Activated CD4-positive, alpha-beta T cell treated with anti-CD3 and anti-CD28 coated beads, Interleukin-2, amount 10 ng/mL, durations not matched to agents 7 days and 5 days (primary cell): ENCODE measurements at regions not wholly inside any gene's neighbourhood (a gene's known extent, or its start where the extent isn't known, plus 50 kb on each side); places are given as distances from the start of the nearest gene placed in this dataset.

Experiments
- CTCF ChIA-PET: fragments of 350-600 bp; sonication (Branson Sonifier 250); formaldehyde crosslinking; loops from one replicate; lab custom pipeline; 2021; ENCODE audit warnings: antibody characterized with exemption; lab: Charles Lee
- POLR2A ChIA-PET: fragments of 350-600 bp; sonication (Branson Sonifier 250); formaldehyde crosslinking; loops from one replicate; lab custom pipeline; 2021; ENCODE audit warnings: antibody characterized with exemption; lab: Charles Lee
- DNase-seq: peaks from one replicate; pipeline ENCODE4 v3.0.0-alpha.2; 2020
- H3K27ac Mint-ChIP-seq: one replicate; pipeline ENCODE4 v1.8.0; 2021; ENCODE audit warnings: mild to moderate bottlenecking, moderate library complexity, mixed read lengths
- H3K27me3 Mint-ChIP-seq: one replicate; pipeline ENCODE4 v1.8.0; 2021; ENCODE audit warnings: mixed read lengths
- H3K36me3 Mint-ChIP-seq: one replicate; pipeline ENCODE4 v1.8.0; 2021; ENCODE audit warnings: low read depth, mixed read lengths
- H3K4me1 Mint-ChIP-seq: one replicate; pipeline ENCODE4 v1.8.0; 2021; ENCODE audit warnings: mixed read lengths
- H3K4me3 Mint-ChIP-seq: one replicate; pipeline ENCODE4 v1.8.0; 2021; ENCODE audit warnings: mild to moderate bottlenecking, moderate library complexity, mixed read lengths
- H3K9me3 Mint-ChIP-seq: one replicate; pipeline ENCODE4 v1.8.0; 2021; ENCODE audit warnings: mixed read lengths

DNA sequence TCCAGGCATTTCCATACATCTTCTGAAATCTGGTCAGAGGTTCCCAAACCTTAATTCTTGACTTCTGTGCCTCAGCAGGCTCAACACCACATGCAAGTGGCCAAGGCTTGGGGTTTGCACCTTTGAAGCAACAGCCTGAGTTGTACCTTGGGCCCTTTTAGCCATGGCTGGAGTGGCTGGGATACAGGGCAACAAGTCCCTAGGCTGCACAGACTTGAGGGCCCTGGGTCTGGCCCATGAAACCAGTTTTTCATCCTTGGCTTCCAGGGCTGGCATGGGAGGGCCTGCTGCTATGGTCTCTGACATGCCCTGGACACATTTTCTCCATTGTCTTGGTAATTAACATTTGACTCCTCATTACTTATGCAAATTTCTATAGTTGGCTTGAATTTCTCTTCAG lies 988.8 kb upstream of the CNTNAP5 start:
- peaks cover 5% of the 10 kb centered on the region for H3K9me3 Mint-ChIP-seq
- H3K4me3 Mint-ChIP-seq, result no peak overlapping the region
- no peaks in the 10 kb centered on the region for H3K4me1 Mint-ChIP-seq
- DNase-seq, result no peak
- POLR2A ChIA-PET, result no interaction called here
- no peaks in the 10 kb centered on the region for H3K36me3 Mint-ChIP-seq
- CTCF ChIA-PET, result no interaction called here
- no peak overlapping the region for H3K27ac Mint-ChIP-seq
- H3K27me3 Mint-ChIP-seq, result no peaks in the 10 kb centered on the region

DNA sequence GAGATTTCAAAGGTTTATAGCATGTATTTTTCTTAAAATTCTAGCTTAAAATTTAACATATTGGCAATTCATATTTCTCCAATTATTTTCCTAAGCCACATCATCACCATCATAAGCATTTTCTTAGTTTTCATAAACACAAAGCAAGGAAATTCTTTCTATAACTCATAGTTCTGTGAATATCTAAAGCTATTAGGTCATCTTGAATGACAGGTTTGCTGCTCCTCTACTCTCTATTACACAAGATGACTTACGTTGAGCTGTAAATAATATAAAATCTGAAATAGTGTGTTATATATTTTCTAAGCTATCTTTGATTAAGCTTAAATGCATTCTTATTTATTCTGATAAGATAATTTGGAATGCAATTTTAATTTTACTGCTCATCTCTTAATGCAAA lies 984.6 kb upstream of the CNTNAP5 start:
- H3K27ac Mint-ChIP-seq, result no peak overlapping the region
- POLR2A ChIA-PET, result no interaction called here
- no peak overlapping the region for H3K4me3 Mint-ChIP-seq
- CTCF ChIA-PET, result no interaction called here
- peaks cover 3% of the 10 kb centered on the region for H3K9me3 Mint-ChIP-seq
- no peaks in the 10 kb centered on the region for H3K27me3 Mint-ChIP-seq
- H3K4me1 Mint-ChIP-seq, result no peaks in the 10 kb centered on the region
- no peak for DNase-seq
- no peaks in the 10 kb centered on the region for H3K36me3 Mint-ChIP-seq

- POLR2A ChIA-PET, result no interaction called here
- H3K27me3 Mint-ChIP-seq, result no peaks in the 10 kb centered on the region
- no peak overlapping the region for H3K27ac Mint-ChIP-seq
- H3K4me1 Mint-ChIP-seq, result no peaks in the 10 kb centered on the region
- no peak overlapping the region for H3K4me3 Mint-ChIP-seq
- no peaks in the 10 kb centered on the region for H3K36me3 Mint-ChIP-seq
- no peak for DNase-seq
- CTCF ChIA-PET, result no interaction called here
- H3K9me3 Mint-ChIP-seq, result peaks cover 3% of the 10 kb centered on the region
These were observed 981.6 kb upstream of the CNTNAP5 start for GRCh38 chr2:123043458-123043857.

GRCh38 chr2:123045713-123046112 lies 979.4 kb upstream of the CNTNAP5 start:
- DNase-seq, result no peak
- Mint-ChIP-seq H3K27ac (no peak overlapping the region), H3K36me3 (no peaks in the 10 kb centered on the region), H3K27me3 (no peaks in the 10 kb centered on the region), H3K9me3 (peaks cover 2% of the 10 kb centered on the region), H3K4me3 (no peak overlapping the region), H3K4me1 (no peaks in the 10 kb centered on the region)
- CTCF ChIA-PET, result no interaction called here
- POLR2A ChIA-PET, result no interaction called here

DNA sequence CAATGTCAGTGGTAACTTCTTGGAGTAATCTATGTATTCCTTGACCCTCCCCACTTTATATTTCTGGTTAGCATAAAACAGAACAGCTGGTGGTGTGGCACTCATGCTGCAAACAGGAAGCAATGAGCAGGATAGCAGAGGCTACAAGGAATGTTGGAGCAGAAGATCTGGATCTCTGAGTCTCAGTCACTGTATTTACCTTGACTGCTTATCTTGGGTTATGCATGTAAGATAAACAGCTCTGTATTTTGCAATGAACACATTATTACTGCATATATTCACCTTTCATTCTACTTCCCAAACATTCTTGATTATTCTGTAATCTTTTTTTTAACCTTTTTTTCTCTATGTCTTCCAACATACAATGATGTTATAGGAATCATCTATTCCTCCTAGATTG lies 977.9 kb upstream of the CNTNAP5 start:
- no peaks in the 10 kb centered on the region for H3K4me1 Mint-ChIP-seq
- DNase-seq, result no peak
- no peak overlapping the region for H3K27ac Mint-ChIP-seq
- no peak overlapping the region for H3K4me3 Mint-ChIP-seq
- H3K27me3 Mint-ChIP-seq, result no peaks in the 10 kb centered on the region
- ChIA-PET CTCF (no interaction called here), POLR2A (no interaction called here)
- H3K9me3 Mint-ChIP-seq, result peaks cover 2% of the 10 kb centered on the region
- H3K36me3 Mint-ChIP-seq, result no peaks in the 10 kb centered on the region

- Mint-ChIP-seq H3K36me3 (no peaks in the 10 kb centered on the region), H3K9me3 (peaks cover 2% of the 10 kb centered on the region), H3K27me3 (no peaks in the 10 kb centered on the region), H3K27ac (no peak overlapping the region), H3K4me1 (no peaks in the 10 kb centered on the region), H3K4me3 (no peak overlapping the region)
- POLR2A ChIA-PET, result no interaction called here
- CTCF ChIA-PET, result no interaction called here
- DNase-seq, result no peak
These were observed 974.0 kb upstream of the CNTNAP5 start for GRCh38 chr2:123051136-123051535.

GRCh38 chr2:123061534-123061933 lies 963.6 kb upstream of the CNTNAP5 start:
- peaks cover 19% of the 10 kb centered on the region for H3K9me3 Mint-ChIP-seq
- H3K4me3 Mint-ChIP-seq, result no peak overlapping the region
- H3K4me1 Mint-ChIP-seq, result no peaks in the 10 kb centered on the region
- ChIA-PET POLR2A (no interaction called here), CTCF (no interaction called here)
- DNase-seq, result no peak
- no peaks in the 10 kb centered on the region for H3K36me3 Mint-ChIP-seq
- H3K27me3 Mint-ChIP-seq, result no peaks in the 10 kb centered on the region
- H3K27ac Mint-ChIP-seq, result no peak overlapping the region

DNA sequence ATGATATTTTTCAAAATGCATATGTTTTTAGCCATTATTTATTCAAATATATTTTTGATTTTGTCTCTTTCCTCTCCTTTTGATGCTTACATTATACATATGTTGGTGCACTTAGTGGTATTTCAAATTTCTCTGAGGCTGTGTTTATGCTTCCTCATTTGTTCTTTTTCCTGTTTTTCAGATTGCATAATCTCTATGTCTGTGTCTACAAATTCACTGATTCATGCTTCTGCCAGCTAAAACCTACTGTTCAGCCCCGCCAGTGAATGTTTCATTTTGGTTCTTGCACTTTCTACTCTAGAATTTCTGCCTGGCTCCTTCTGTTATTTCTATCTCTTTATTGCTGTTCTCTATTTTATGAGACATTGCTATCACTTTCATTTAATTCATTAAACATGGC lies 951.7 kb upstream of the CNTNAP5 start:
- no peaks in the 10 kb centered on the region for H3K27me3 Mint-ChIP-seq
- no peak overlapping the region for H3K27ac Mint-ChIP-seq
- no peak for DNase-seq
- no peaks in the 10 kb centered on the region for H3K4me1 Mint-ChIP-seq
- H3K9me3 Mint-ChIP-seq, result peaks cover 4% of the 10 kb centered on the region
- ChIA-PET CTCF (no interaction called here), POLR2A (no interaction called here)
- no peaks in the 10 kb centered on the region for H3K36me3 Mint-ChIP-seq
- no peak overlapping the region for H3K4me3 Mint-ChIP-seq

DNA sequence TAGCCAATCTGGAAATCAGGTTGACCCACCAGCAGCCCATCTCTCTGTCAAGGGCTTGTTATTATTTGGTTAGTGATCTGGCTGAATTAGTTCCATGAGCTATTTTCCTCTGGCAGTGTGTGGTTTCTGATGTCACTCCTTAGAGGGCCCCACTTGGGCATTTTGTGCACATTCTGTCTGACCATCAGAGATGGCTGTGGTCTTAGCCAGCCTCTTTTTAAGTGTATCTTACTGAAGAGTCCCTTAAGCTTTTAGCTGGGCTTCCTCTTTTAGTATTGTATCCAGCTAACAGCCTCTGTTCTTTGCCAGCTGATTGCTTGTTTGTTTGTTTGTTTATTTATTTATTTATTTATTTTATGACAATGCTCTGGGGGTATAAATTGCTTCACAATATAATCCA lies 951.1 kb upstream of the CNTNAP5 start:
- Mint-ChIP-seq H3K27ac (no peak overlapping the region), H3K36me3 (no peaks in the 10 kb centered on the region), H3K27me3 (no peaks in the 10 kb centered on the region), H3K4me1 (no peaks in the 10 kb centered on the region), H3K4me3 (no peak overlapping the region), H3K9me3 (peaks cover 4% of the 10 kb centered on the region)
- CTCF ChIA-PET, result no interaction called here
- POLR2A ChIA-PET, result no interaction called here
- DNase-seq, result no peak

DNA sequence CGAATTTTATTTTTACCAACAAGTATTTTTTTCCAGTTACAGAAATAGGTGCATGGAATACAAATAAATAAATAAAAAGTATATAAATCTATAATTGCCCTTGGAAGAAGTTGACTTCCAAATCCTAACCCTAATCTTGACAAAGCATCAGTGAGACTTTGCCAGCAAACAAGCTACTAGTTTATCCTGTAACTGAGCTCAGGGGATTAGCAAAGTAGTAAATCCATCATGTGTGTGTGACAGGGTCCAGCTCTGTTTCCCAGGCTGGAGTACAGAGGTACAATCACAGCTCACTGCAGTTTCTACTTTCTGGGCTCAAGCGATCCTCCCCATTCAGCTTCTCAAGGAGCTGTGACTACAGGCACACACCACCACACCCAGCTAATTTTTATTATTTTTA lies 948.0 kb upstream of the CNTNAP5 start:
- no peaks in the 10 kb centered on the region for H3K27me3 Mint-ChIP-seq
- no peak overlapping the region for H3K4me3 Mint-ChIP-seq
- no peak overlapping the region for H3K27ac Mint-ChIP-seq

DNA sequence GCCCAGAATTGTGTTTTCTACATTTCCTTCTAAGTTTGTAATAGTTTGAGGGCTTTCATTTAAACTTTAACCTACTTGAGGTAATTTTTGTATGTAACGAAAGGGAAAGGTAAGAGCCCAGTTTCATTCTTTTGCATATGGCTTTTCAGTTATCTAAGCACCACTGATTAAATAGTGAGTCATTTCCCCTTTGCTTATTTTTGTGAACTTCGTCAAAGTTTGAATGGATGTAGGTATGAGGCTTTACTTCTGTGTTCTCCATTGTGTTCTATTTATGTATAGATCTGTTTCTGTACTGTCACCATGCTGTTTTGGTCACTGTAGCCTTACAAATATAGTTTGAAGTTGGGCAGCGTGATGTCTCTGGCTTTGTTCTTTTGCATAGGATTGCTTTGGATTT lies 944.8 kb upstream of the CNTNAP5 start:
- H3K27ac Mint-ChIP-seq, result no peak overlapping the region
- no peak overlapping the region for H3K4me3 Mint-ChIP-seq
- POLR2A ChIA-PET, result no interaction called here

More for the DNA sequence above, 948.0 kb upstream of the CNTNAP5 start:
- Mint-ChIP-seq H3K36me3 (no peaks in the 10 kb centered on the region), H3K9me3 (peaks cover 9% of the 10 kb centered on the region), H3K4me1 (no peaks in the 10 kb centered on the region)
- POLR2A ChIA-PET, result no interaction called here
- DNase-seq, result no peak
- CTCF ChIA-PET, result no interaction called here

GRCh38 chr2:123085484-123085883 lies 939.6 kb upstream of the CNTNAP5 start:
- no peak overlapping the region for H3K27ac Mint-ChIP-seq
- no peaks in the 10 kb centered on the region for H3K27me3 Mint-ChIP-seq
- no peak for DNase-seq
- ChIA-PET CTCF (no interaction called here), POLR2A (no interaction called here)
- no peaks in the 10 kb centered on the region for H3K36me3 Mint-ChIP-seq
- peaks cover 3% of the 10 kb centered on the region for H3K9me3 Mint-ChIP-seq
- no peak overlapping the region for H3K4me3 Mint-ChIP-seq
- H3K4me1 Mint-ChIP-seq, result no peaks in the 10 kb centered on the region

More for the DNA sequence above, 944.8 kb upstream of the CNTNAP5 start:
- Mint-ChIP-seq H3K36me3 (no peaks in the 10 kb centered on the region), H3K27me3 (no peaks in the 10 kb centered on the region), H3K4me1 (no peaks in the 10 kb centered on the region), H3K9me3 (peaks cover 9% of the 10 kb centered on the region)
- DNase-seq, result no peak
- CTCF ChIA-PET, result no interaction called here

DNA sequence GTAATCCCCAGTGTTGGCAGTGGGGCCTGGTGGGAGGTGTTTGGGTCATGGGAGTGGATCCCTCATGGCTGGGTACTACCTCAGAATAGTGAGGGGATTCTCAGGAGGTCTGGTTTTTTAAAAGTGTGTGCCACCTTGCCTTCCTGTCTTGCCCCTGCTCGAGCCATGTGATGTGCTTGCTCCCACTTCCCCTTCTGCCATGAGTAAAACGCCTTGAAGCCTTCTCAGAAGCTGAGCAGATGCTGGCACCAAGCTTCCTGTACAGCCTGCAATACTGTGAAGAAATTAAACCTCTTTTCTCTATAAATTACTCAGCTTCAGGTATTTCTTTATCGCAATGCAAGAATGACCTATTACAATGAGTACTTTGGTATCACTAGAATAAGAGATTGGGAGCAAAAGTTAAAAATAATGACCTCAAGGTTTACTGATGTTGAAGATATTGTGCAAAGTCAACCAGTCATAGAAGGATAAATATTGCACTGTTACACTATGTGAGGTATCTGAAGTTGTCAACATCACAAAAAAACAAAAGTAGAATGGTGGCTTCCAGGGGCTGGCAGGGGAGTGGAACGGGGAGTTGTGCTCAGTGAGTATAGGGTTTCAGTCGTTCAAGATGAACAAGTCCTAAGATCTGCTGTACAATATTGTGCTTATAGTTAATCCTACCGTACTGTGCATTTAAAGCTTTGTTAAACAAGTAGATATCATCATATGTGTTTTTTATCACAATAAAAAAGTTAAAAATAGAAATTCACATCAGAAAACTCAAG lies 938.3 kb upstream of the CNTNAP5 start:
- Mint-ChIP-seq H3K9me3 (peaks cover 6% of the 10 kb centered on the region), H3K4me1 (no peaks in the 10 kb centered on the region), H3K36me3 (no peaks in the 10 kb centered on the region), H3K27me3 (no peaks in the 10 kb centered on the region), H3K27ac (no peak overlapping the region), H3K4me3 (no peak overlapping the region)
- POLR2A ChIA-PET, result no interaction called here
- CTCF ChIA-PET, result no interaction called here
- DNase-seq, result no peak

- POLR2A ChIA-PET, result no interaction called here
- CTCF ChIA-PET, result no interaction called here
- Mint-ChIP-seq H3K36me3 (no peaks in the 10 kb centered on the region), H3K4me1 (no peaks in the 10 kb centered on the region), H3K4me3 (no peak overlapping the region), H3K27me3 (no peaks in the 10 kb centered on the region), H3K9me3 (peaks cover 13% of the 10 kb centered on the region), H3K27ac (no peak overlapping the region)
- no peak for DNase-seq
These were observed 933.6 kb upstream of the CNTNAP5 start for GRCh38 chr2:123091471-123091870.
